ENCODE measurements at regions not wholly inside any gene's neighbourhood (a gene's known extent, or its start where the extent isn't known, plus 50 kb on each side); places are given as distances from the start of the nearest gene placed in this dataset.

DNA sequence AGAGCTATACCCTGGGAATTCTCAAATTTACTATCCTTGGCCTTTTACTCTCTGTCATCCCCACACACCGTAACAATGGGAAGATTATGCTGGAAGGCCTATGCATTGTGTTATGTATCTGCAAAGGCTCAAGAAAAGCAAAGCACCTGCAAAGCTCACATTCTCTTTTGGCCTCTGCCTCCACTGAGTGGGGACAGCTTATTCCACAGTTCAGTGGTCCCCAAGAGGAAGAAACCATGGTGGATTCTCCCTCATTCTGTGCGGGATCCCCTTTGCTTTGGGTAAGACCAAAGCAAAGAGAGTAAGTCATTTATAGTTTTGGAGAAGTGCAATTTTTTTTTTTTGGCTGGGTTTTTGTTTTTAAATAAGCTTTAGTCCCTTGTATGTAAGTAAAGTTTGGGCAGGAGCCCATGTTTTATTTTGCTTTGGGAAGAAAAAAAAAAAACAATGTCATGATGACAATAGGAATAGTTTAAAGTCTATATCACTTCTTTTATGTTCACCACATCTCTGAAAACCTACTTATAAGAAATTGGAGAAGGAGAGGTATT lies 530.6 kb downstream of the FGF9 start:
- TF ChIP-seq CTCF (conservative IDR thresholded peaks at IDR 0.05; ENCODE audit: low read length) (no peak), EZH2phosphoT487 (IDR thresholded peaks at IDR 0.05; ENCODE audit: borderline replicate concordance) (no peak)
